ENCODE measurements at regions not wholly inside any gene's neighbourhood (a gene's known extent, or its start where the extent isn't known, plus 50 kb on each side); places are given as distances from the start of the nearest gene placed in this dataset.

- Histone ChIP-seq H3K4me1 (no peaks in the 10 kb centered on the region), H3K4me3 (no peak overlapping the region), H3K27ac (replicated peaks) (no peak overlapping the region), H3K27me3 (ENCODE audit: low read depth) (peaks cover 10% of the 10 kb centered on the region), H3K36me3 (no peaks in the 10 kb centered on the region), H3K9me3 (replicated peaks) (peaks cover 5% of the 10 kb centered on the region)
- no peak for DNase-seq
- no peak for TF ChIP-seq CTCF (IDR thresholded peaks at IDR 0.05; ENCODE audit: borderline replicate concordance)
- intact Hi-C loops (cut with micrococcal nuclease), result no loop called here
Observed at GRCh38 chrX:526295-527224, 104.0 kb upstream of the SHOX start.

GRCh38 chrX:530726-531610 lies 99.6 kb upstream of the SHOX start:
- H3K4me1 ChIP-seq, result no peaks in the 10 kb centered on the region

GRCh38 chrX:531611-531936 lies 99.0 kb upstream of the SHOX start:
- Histone ChIP-seq H3K9me3 (replicated peaks) (no peaks in the 10 kb centered on the region), H3K27ac (replicated peaks) (no peak overlapping the region), H3K4me3 (no peak overlapping the region), H3K27me3 (ENCODE audit: low read depth) (peaks cover 9% of the 10 kb centered on the region), H3K36me3 (no peaks in the 10 kb centered on the region), H3K4me1 (no peaks in the 10 kb centered on the region)
- no peak for DNase-seq
- intact Hi-C loops (cut with micrococcal nuclease), result no loop called here
- TF ChIP-seq CTCF (IDR thresholded peaks at IDR 0.05; ENCODE audit: borderline replicate concordance), result no peak

More at GRCh38 chrX:530726-531610, 99.6 kb upstream of the SHOX start:
- intact Hi-C loops (cut with micrococcal nuclease), result no loop called here
- Histone ChIP-seq H3K4me3 (no peak overlapping the region), H3K36me3 (no peaks in the 10 kb centered on the region), H3K27me3 (ENCODE audit: low read depth) (peaks cover 15% of the 10 kb centered on the region), H3K9me3 (replicated peaks) (no peaks in the 10 kb centered on the region), H3K27ac (replicated peaks) (no peak overlapping the region)
- DNase-seq, result no peak
- TF ChIP-seq CTCF (IDR thresholded peaks at IDR 0.05; ENCODE audit: borderline replicate concordance), result no peak

GRCh38 chrX:534804-535203 lies 95.8 kb upstream of the SHOX start:
- TF ChIP-seq CTCF (IDR thresholded peaks at IDR 0.05; ENCODE audit: borderline replicate concordance), result no peak
- Histone ChIP-seq H3K4me3 (no peak overlapping the region), H3K27me3 (ENCODE audit: low read depth) (peaks cover 6% of the 10 kb centered on the region), H3K27ac (replicated peaks) (no peak overlapping the region), H3K4me1 (no peaks in the 10 kb centered on the region), H3K36me3 (no peaks in the 10 kb centered on the region), H3K9me3 (replicated peaks) (peaks cover 8% of the 10 kb centered on the region)
- intact Hi-C loops (cut with micrococcal nuclease), result no loop called here
- no peak for DNase-seq

- intact Hi-C loops (cut with micrococcal nuclease), result no loop called here
- H3K4me3 ChIP-seq, result no peak overlapping the region
- no peaks in the 10 kb centered on the region for H3K4me1 ChIP-seq
- peaks cover 6% of the 10 kb centered on the region for H3K27me3 ChIP-seq (ENCODE audit: low read depth)
- TF ChIP-seq CTCF (IDR thresholded peaks at IDR 0.05; ENCODE audit: borderline replicate concordance), result no peak
- H3K27ac ChIP-seq (replicated peaks), result no peak overlapping the region
- no peak for DNase-seq
- no peaks in the 10 kb centered on the region for H3K36me3 ChIP-seq
- H3K9me3 ChIP-seq (replicated peaks), result peaks cover 13% of the 10 kb centered on the region
Observed at GRCh38 chrX:536616-537015, 94.0 kb upstream of the SHOX start.

All from left ventricle myocardium inferior (tissue), 1 donor.